Fibroblast of villous mesenchyme (primary cell): ENCODE measurements at regions not wholly inside any gene's neighbourhood (a gene's known extent, or its start where the extent isn't known, plus 50 kb on each side); places are given as distances from the start of the nearest gene placed in this dataset.

Experiments used
- DNase-seq: peaks from one replicate; pipeline ENCODE4 v3.0.0-alpha.2; 2010; ENCODE audit warnings: low read depth
- H3K4me3 ChIP-seq: 2 replicates; pipeline ENCODE4 v1.5.1; 2011; ENCODE audit warnings: low read depth, mild to moderate bottlenecking, low read length
- CTCF ChIP-seq: IDR thresholded peaks from 2 replicates; pipeline ENCODE4 v1.5.1; 2012; ENCODE audit warnings: low read depth, mild to moderate bottlenecking, low read length; ENCODE audit not compliant: insufficient read depth

DNA sequence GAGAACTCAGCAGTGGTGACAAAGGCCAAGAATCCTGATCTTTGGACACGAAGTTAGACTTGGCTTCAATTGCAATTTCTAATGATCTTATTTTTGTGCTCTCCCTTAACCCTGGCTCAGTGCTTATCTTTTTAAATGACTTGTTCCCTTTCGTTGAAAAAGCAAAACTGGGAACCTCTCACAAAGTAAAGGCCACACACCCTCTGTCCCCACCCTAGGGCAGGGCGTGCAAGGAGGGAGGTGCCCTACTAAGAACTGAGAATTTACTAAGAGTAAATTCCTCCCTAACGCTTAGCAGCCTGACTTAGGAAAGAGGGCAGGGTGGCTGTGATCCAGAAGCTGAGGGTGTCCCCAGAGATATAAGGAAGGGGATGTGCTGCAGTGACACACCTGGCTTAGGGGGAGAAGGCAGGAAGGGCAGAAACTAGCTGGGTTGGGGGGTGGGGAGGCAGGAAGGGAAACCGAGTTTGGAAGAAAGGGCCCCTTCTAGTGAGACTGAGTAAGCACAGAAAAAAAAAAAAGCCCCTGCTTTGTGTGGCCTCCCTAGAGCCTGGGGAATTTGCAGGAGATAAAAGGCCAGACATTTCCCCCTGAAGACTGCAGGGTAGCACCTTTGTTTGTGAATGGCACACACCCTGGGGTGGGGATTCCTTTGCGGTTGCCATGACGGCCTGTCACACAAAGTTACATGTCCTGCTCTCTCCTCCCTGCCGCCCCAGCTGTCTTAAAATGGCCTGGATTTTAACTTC lies 435.1 kb downstream of the EFNB2 start:
- no peak overlapping the region for H3K4me3 ChIP-seq
- DNase-seq: no peak
- no peak for TF ChIP-seq CTCF

GRCh38 chr13:106099765-106100164 lies 435.7 kb downstream of the EFNB2 start:
- H3K4me3 ChIP-seq: no peak overlapping the region
- no peak for TF ChIP-seq CTCF
- no peak for DNase-seq

DNA sequence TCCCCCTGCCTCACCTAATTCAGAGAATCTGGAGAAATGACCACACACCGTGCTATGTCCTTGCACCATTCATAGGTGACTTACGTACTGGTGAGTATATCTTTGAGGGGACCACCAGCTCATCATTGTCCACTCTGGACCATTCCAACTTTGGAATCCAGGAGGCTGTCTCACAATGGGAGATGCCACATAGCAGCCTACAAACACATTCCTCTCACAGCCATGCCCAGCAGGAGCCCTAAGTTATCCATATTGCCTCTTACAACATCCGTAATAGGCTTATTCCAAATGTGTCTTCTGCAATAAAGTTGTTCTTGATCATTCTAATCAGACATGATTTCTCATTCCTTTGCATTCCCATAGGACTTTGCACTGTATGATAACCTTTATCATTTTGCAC lies 436.7 kb downstream of the EFNB2 start:
- no peak for TF ChIP-seq CTCF
- no peak overlapping the region for H3K4me3 ChIP-seq
- DNase-seq: no peak

GRCh38 chr13:106096661-106097092 lies 438.8 kb downstream of the EFNB2 start:
- no peak for TF ChIP-seq CTCF
- DNase-seq: peak; percentile 32
- no peak overlapping the region for H3K4me3 ChIP-seq

GRCh38 chr13:106095919-106096318 lies 439.5 kb downstream of the EFNB2 start:
- H3K4me3 ChIP-seq: no peak overlapping the region
- DNase-seq: no peak
- TF ChIP-seq CTCF: no peak

DNA sequence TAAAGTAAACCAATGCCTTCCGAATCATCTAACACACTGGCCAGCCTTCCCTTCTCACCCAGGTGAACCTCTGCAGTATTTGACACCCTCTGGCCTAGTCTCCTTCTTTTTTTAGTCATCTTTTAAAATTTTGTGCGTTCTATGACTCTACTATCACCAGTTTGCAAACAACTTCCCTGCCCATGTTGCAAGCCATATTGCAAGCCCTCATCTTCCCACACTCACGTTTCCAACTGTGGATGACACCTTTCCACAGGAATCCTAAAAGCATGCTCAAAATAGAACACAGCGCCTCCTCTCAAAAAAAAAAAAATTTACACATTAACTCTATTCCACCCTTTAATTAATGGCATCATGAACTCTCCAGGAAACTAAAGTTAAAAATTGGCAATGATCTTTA lies 440.1 kb downstream of the EFNB2 start:
- H3K4me3 ChIP-seq: no peak overlapping the region
- no peak for DNase-seq
- TF ChIP-seq CTCF: no peak

- no peak for DNase-seq
- TF ChIP-seq CTCF: no peak
- H3K4me3 ChIP-seq: no peak overlapping the region
These were observed 445.5 kb downstream of the EFNB2 start for GRCh38 chr13:106090001-106090400.
